IMR-90 (cell line): ENCODE measurements at regions not wholly inside any gene's neighbourhood (a gene's known extent, or its start where the extent isn't known, plus 50 kb on each side); places are given as distances from the start of the nearest gene placed in this dataset.

Source experiments
- ATAC-seq: fragments of 200-7000 bp; cut with Tn5 transposase; 2 replicates; pipeline ENCODE4 v1.9.1; 2020; ENCODE audit warnings: low read depth, mild to moderate bottlenecking, moderate library complexity
- BruUV-seq: library from RNA; stranded (reverse); fragments of 400-500 nt; replicated peaks from 2 replicates; lab custom pipeline; 2021; lab: Mats Ljungman, UMichigan
- CTCF ChIA-PET: fragments of 300-600 bp; formaldehyde crosslinking; extraction: SDS; loops from one replicate; lab custom pipeline; 2021; ENCODE audit warnings: antibody characterized with exemption; lab: Yijun Ruan, JAX
- POLR2A ChIA-PET: fragments of 300-600 bp; sonication (Branson Sonifier 250); formaldehyde crosslinking; loops from one replicate; lab custom pipeline; 2022; ENCODE audit warnings: antibody characterized with exemption; ENCODE audit not compliant: unreplicated experiment; lab: Charles Lee
- DNase-seq: peaks from one replicate; pipeline ENCODE4 v3.0.0; 2013
- H2AFZ ChIP-seq: replicated peaks from 2 replicates; pipeline ENCODE3; 2013; ENCODE audit warnings: low read length, mild to moderate bottlenecking; ENCODE audit not compliant: poor library complexity
- H2AK5ac ChIP-seq: 2 replicates; pipeline ENCODE4 v1.6.1; 2013; ENCODE audit warnings: low read depth, low read length, inconsistent platforms
- H2AK9ac ChIP-seq: replicated peaks from 2 replicates; pipeline ENCODE3; 2013; ENCODE audit warnings: mild to moderate bottlenecking, low read depth, low read length, moderate library complexity; ENCODE audit not compliant: poor library complexity
- H2BK120ac ChIP-seq: 2 replicates; pipeline ENCODE4 v1.6.1; 2013; ENCODE audit warnings: low read depth, low read length, inconsistent platforms
- H2BK15ac ChIP-seq: 3 replicates; pipeline ENCODE4 v1.6.1; 2013; ENCODE audit warnings: low read depth, low read length, inconsistent platforms
- H2BK20ac ChIP-seq: 2 replicates; pipeline ENCODE4 v1.6.1; 2013; ENCODE audit warnings: low read depth, mild to moderate bottlenecking, inconsistent platforms, low read length, moderate library complexity
- H2BK5ac ChIP-seq: 2 replicates; pipeline ENCODE4 v1.6.1; 2013; ENCODE audit warnings: mild to moderate bottlenecking, low read depth, low read length, inconsistent platforms; ENCODE audit not compliant: poor library complexity, severe bottlenecking
- H3K14ac ChIP-seq: replicated peaks from 2 replicates; pipeline ENCODE4 v1.6.1; 2013; ENCODE audit warnings: low read depth, low read length, inconsistent platforms
- H3K18ac ChIP-seq: 2 replicates; pipeline ENCODE4 v1.6.1; 2013; ENCODE audit warnings: low read depth, low read length, control low read depth
- H3K23ac ChIP-seq: 2 replicates; pipeline ENCODE4 v1.6.1; 2013; ENCODE audit warnings: low read depth, low read length, inconsistent platforms
- H3K27ac ChIP-seq: 2 replicates; pipeline ENCODE4 v1.5.1; 2013; ENCODE audit warnings: mild to moderate bottlenecking, control low read depth, low read length; ENCODE audit not compliant: insufficient read depth
- H3K27me3 ChIP-seq: 2 replicates; pipeline ENCODE4 v1.6.1; 2013; ENCODE audit warnings: low read length; ENCODE audit not compliant: control insufficient read depth, insufficient read depth
- H3K36me3 ChIP-seq: 2 replicates; pipeline ENCODE4 v1.6.1; 2013; ENCODE audit warnings: low read length, mixed read lengths; ENCODE audit not compliant: control insufficient read depth, insufficient read depth
- H3K4ac ChIP-seq: 2 replicates; pipeline ENCODE4 v1.6.1; 2013; ENCODE audit warnings: low read depth, low read length, inconsistent platforms
- H3K4me1 ChIP-seq: 2 replicates; pipeline ENCODE4 v1.6.1; 2013; ENCODE audit warnings: low read length, mixed read lengths; ENCODE audit not compliant: control insufficient read depth, insufficient read depth
- H3K4me2 ChIP-seq: 2 replicates; pipeline ENCODE4 v1.6.1; 2013; ENCODE audit warnings: low read depth, mild to moderate bottlenecking, control low read depth, low read length, moderate library complexity
- H3K4me3 ChIP-seq: 2 replicates; pipeline ENCODE4 v1.5.1; 2013; ENCODE audit warnings: low read depth, mild to moderate bottlenecking, control low read depth, low read length, moderate library complexity; ENCODE audit not compliant: insufficient read depth
- H3K56ac ChIP-seq: 2 replicates; pipeline ENCODE4 v1.6.1; 2013; ENCODE audit warnings: low read length, inconsistent platforms; ENCODE audit not compliant: insufficient read depth; ENCODE audit errors: extremely low read depth
- H3K79me1 ChIP-seq, 2 experiments: 2 replicates each; pipeline ENCODE4 v1.6.1; 2013; ENCODE audit warnings: low read length in 2 of 2, inconsistent platforms in 1 of 2, low read depth in 1 of 2
- H3K9ac ChIP-seq: 2 replicates; pipeline ENCODE4 v1.6.1; 2013; ENCODE audit warnings: low read depth, low read length, control low read depth
- H3K9me1 ChIP-seq: 2 replicates; pipeline ENCODE4 v1.6.1; 2013; ENCODE audit warnings: low read length, inconsistent platforms; ENCODE audit not compliant: insufficient read depth
- H3K9me3 ChIP-seq: 2 replicates; pipeline ENCODE4 v1.6.1; 2013; ENCODE audit warnings: low read length; ENCODE audit not compliant: control insufficient read depth, insufficient read depth
- H4K20me1 ChIP-seq: 2 replicates; pipeline ENCODE4 v1.6.1; 2013; ENCODE audit warnings: low read length, inconsistent platforms; ENCODE audit not compliant: insufficient read depth
- H4K5ac ChIP-seq: 2 replicates; pipeline ENCODE4 v1.6.1; 2013; ENCODE audit warnings: mild to moderate bottlenecking, low read depth, low read length, control low read depth
- H4K8ac ChIP-seq, 2 experiments: 2 replicates each; pipeline ENCODE4 v1.6.1; 2013; ENCODE audit warnings: low read depth in 2 of 2, low read length in 2 of 2, control low read depth in 1 of 2, inconsistent platforms in 1 of 2
- H4K91ac ChIP-seq: 2 replicates; pipeline ENCODE4 v1.6.1; 2013; ENCODE audit warnings: low read depth, low read length, inconsistent platforms; ENCODE audit not compliant: insufficient read depth
- BHLHE40 ChIP-seq: fragments of 150-350 bp; IDR thresholded peaks from 2 replicates; pipeline ENCODE4 v1.6.1; 2016; ENCODE audit warnings: mild to moderate bottlenecking, low read depth, low read length
- CHD1 ChIP-seq: IDR thresholded peaks from 2 replicates; pipeline ENCODE4 v1.6.1; 2012; ENCODE audit warnings: low read depth, low read length, improper control_type of control experiment
- FOS ChIP-seq: fragments of 150-350 bp; IDR thresholded peaks from 2 replicates; pipeline ENCODE4 v1.6.1; 2016; ENCODE audit warnings: low read depth, low read length
- MXI1 ChIP-seq: IDR thresholded peaks from 2 replicates; pipeline ENCODE4 v1.6.1; 2012; ENCODE audit warnings: low read depth, mild to moderate bottlenecking, low read length, moderate library complexity, borderline replicate concordance
- RAD21 ChIP-seq: IDR thresholded peaks from 2 replicates; pipeline ENCODE4 v1.6.1; 2012; ENCODE audit warnings: low read length, improper control_type of control experiment
- USF2 ChIP-seq: fragments of 150-350 bp; IDR thresholded peaks from 2 replicates; pipeline ENCODE4 v1.6.1; 2017; ENCODE audit warnings: mild to moderate bottlenecking, antibody characterized with exemption, low read length, low read depth
- WGBS, 2 experiments: methylation state at CpG; one replicate each; pipeline versions ENCODE4 v1.1.5 to v1.1.7; 2013; ENCODE audit warnings: missing lambda C conversion rate in 2 of 2; ENCODE audit not compliant: insufficient read length in 1 of 2; ENCODE audit errors: extremely low coverage in 2 of 2; 5-methylcytosine and 5-hydroxymethylcytosine counted together
- dilution Hi-C: fragments of 300-500 bp; cut with HindIII; formaldehyde crosslinking; loops from one replicate; pipeline ENCODE4 v1.14.3; 2018; ENCODE audit warnings: low sequenced_read_pairs; ENCODE audit not compliant: unreplicated experiment
- in situ Hi-C: fragments of 300-500 bp; cut with MboI; formaldehyde crosslinking; loops from 3 replicates; pipeline ENCODE4 v1.14.3; 2019; ENCODE audit warnings: low sequenced_read_pairs, inconsistent platforms, mixed read lengths
- intact Hi-C: fragments of 100-400 bp; cut with micrococcal nuclease; formaldehyde crosslinking; loops from 2 replicates; pipeline ENCODE4 v1.10.0; 2022

GRCh38 chr20:39913274-39913673 lies 775.8 kb downstream of the MAFB start:
- BruUV-seq, result no TSS peak
- no peak overlapping the region for H3K23ac ChIP-seq
- no peak overlapping the region for H3K14ac ChIP-seq
- no peak overlapping the region for H3K56ac ChIP-seq
- H3K9me1 ChIP-seq, result no peaks in the 10 kb centered on the region
- no peaks in the 10 kb centered on the region for H3K36me3 ChIP-seq
- no peak overlapping the region for H2AK9ac ChIP-seq
- H3K4me3 ChIP-seq, result no peak overlapping the region
- no peak overlapping the region for H2BK5ac ChIP-seq
- H2AK5ac ChIP-seq, result no peak overlapping the region
- POLR2A ChIA-PET, result no interaction called here
- intact Hi-C loops, result no loop called here
- dilution Hi-C loops, result no loop called here
- H3K9ac ChIP-seq, result no peak overlapping the region
- CTCF ChIA-PET, result no interaction called here
- H3K4me2 ChIP-seq, result no peak overlapping the region
- DNase-seq (no peak), ATAC-seq (no peak)
- in situ Hi-C loops, result no loop called here
- WGBS, 2 experiments, result 52% methylated on average over 2 of the region's 3 CpGs; no CpG with 5 or more reads in 1 of the 2 experiments
- no peaks in the 10 kb centered on the region for H3K9me3 ChIP-seq
- H2BK15ac ChIP-seq, result no peak overlapping the region
- no peaks in the 10 kb centered on the region for H4K20me1 ChIP-seq
- no peak overlapping the region for H3K4ac ChIP-seq
- no peak overlapping the region for H4K5ac ChIP-seq
- no peak overlapping the region for H2BK120ac ChIP-seq
- H4K8ac ChIP-seq, result no peak overlapping the region
- no peak overlapping the region for H4K91ac ChIP-seq
- no peak overlapping the region for H2AFZ ChIP-seq
- H3K4me1 ChIP-seq, result no peaks in the 10 kb centered on the region
- H3K27ac ChIP-seq, result no peak overlapping the region
- no peaks in the 10 kb centered on the region for H3K27me3 ChIP-seq
- no peak overlapping the region for H3K18ac ChIP-seq
- no peaks in the 10 kb centered on the region for H3K79me1 ChIP-seq
- no peak overlapping the region for H2BK20ac ChIP-seq
- TF ChIP-seq BHLHE40 (no peak), FOS (no peak), USF2 (no peak), CHD1 (no peak), RAD21 (no peak), MXI1 (no peak)
